Right lobe of liver (tissue), 4 donors: ENCODE measurements at regions not wholly inside any gene's neighbourhood (a gene's known extent, or its start where the extent isn't known, plus 50 kb on each side); places are given as distances from the start of the nearest gene placed in this dataset.

Experiments
- CTCF ChIP-seq, 4 donors: fragments of 200-600 bp in 3 of 4; fragments of 450-650 bp in 1 of 4; IDR thresholded peaks; one replicate each; pipeline versions ENCODE4 v1.5.1 to v1.8.0; 2016 to 2022; ENCODE audit warnings: antibody characterized with exemption in 4 of 4, mild to moderate bottlenecking in 2 of 4
- POLR2A ChIP-seq: fragments of 450-650 bp; IDR thresholded peaks from one replicate; pipeline ENCODE4 v1.6.1; 2017; ENCODE audit warnings: antibody characterized with exemption, mild to moderate bottlenecking
- donor health status: DM: no; HTN: no; CAD: no.
- donor health status: DM: no; HTN: no; CAD: no.
- donor health status: DM: no; HTN: yes; CAD: no.

- TF ChIP-seq CTCF (IDR thresholded peaks at IDR 0.05) (no peak), POLR2A (no peak)
These were observed 53.3 kb upstream of the TNFRSF21 start for GRCh38 chr6:47362857-47363461.
